GM12873 (cell line): ENCODE measurements at regions not wholly inside any gene's neighbourhood (a gene's known extent, or its start where the extent isn't known, plus 50 kb on each side); places are given as distances from the start of the nearest gene placed in this dataset.

Experiments
- TF ChIP-seq, protein P1 (sequence below): IDR thresholded peaks from 2 replicates; pipeline ENCODE4 v1.5.1; 2012; ENCODE audit warnings: low read depth, mild to moderate bottlenecking, moderate library complexity, low read length, control low read depth; ENCODE audit not compliant: insufficient read depth; ENCODE audit errors: missing control alignments

DNA sequence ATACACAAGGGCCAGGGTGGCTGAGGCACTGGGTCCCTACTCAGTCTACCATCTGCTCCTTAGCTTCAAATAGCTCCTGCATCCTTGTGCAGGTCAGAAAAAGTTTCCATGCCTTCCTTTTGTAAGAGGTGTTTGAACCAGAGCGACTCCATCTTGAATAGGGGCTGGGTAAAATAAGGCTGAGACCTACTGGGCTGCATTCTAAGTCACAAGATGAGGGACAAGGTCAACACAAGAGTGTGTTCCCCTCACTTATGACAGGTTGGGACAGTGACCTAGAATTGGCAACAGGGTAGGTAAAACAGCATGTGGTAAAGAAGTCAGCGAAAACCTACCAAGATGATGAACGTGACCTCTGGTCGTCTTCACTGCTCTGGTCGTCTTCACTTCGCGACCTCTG is 120.5 kb downstream of the KCNK1 start:
- TF ChIP-seq, protein P1, sequence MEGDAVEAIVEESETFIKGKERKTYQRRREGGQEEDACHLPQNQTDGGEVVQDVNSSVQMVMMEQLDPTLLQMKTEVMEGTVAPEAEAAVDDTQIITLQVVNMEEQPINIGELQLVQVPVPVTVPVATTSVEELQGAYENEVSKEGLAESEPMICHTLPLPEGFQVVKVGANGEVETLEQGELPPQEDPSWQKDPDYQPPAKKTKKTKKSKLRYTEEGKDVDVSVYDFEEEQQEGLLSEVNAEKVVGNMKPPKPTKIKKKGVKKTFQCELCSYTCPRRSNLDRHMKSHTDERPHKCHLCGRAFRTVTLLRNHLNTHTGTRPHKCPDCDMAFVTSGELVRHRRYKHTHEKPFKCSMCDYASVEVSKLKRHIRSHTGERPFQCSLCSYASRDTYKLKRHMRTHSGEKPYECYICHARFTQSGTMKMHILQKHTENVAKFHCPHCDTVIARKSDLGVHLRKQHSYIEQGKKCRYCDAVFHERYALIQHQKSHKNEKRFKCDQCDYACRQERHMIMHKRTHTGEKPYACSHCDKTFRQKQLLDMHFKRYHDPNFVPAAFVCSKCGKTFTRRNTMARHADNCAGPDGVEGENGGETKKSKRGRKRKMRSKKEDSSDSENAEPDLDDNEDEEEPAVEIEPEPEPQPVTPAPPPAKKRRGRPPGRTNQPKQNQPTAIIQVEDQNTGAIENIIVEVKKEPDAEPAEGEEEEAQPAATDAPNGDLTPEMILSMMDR = no peak

DNA sequence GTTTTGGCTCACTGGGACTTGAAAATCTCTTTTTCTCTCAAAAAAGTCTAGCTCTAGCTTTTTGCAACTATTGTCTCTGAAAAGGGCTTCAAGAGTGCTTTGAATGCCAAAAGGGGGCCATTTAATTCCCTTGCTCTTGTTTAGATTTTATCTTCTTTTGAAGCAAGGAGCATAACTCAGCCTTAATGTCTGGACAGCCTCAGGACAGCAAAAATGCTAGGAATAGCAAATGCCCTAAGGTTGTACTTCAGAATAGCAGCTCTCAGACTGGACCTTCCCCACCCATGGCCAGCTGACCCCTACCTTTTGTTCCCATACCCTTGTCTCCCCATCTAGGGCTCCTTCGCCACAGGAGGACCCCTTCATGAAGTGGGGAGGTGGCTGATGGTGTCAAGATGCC is 121.4 kb downstream of the KCNK1 start:
- TF ChIP-seq, protein P1 = no peak

DNA sequence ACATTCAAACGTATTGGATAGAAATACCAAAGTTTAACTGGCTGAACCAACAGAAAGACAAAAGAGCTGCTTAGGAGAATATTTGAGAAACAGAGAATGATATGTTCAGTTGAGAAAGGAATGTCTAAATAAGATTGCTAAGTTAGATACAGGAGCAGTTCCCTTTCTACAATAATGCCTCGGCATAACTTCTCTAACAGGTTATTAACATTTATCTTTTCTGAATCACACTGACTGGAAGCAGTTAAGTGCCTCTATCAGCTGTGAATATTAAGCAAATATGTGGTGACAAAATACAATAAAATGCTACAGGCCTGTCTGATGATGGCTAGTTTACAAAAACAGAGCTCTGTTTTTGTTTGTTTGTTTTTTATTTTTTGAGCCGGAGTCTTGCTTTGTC is 121.9 kb downstream of the KCNK1 start:
- TF ChIP-seq, protein P1 = no peak

- TF ChIP-seq, protein P1 = no peak
Measured at GRCh38 chr1:233737341-233737740, 123.4 kb downstream of the KCNK1 start.

DNA sequence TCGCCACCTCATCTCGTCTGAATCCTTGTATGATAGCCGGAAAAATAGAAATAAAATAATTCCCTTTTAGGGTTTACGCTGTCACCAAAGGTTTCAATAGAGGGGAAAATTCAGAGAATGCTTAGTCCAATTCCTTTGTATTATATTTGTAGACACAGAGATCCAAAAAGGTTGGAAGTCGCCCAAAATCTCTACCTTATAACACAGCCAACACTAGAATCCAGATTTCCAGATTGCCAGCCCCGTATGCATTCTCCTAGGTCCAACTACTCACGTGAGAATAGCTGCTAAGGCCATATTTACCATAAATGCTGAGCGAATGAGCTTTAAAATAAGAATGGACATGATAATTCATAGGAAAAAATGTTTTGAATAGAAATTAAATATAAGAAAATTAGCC is 124.5 kb downstream of the KCNK1 start:
- TF ChIP-seq, protein P1 = no peak

DNA sequence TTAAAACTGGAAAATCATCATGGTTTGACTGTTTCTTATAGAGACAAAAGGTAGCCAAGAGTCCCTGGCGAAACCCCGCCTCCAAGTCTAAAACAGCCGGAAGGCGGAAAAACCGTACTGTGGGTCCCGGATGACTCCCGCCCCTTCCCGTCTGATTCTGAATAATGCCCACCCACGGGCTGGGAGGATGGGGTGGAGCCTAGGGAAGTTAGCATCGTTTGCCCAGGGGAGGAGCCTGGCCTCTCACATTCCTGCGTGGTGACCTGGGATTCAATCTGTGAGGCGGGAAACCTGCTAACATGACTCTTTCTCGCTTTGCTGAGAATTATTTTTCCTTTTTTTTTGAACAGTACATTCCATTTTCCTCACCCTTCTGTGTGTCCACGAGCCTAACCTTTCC is 124.9 kb downstream of the KCNK1 start:
- TF ChIP-seq, protein P1 = no peak

- TF ChIP-seq, protein P1 = no peak
Measured at GRCh38 chr1:233744779-233745513, 131.0 kb downstream of the KCNK1 start.

- TF ChIP-seq, protein P1 = no peak
Measured at GRCh38 chr1:233750139-233750538, 136.2 kb downstream of the KCNK1 start.
